Common myeloid progenitor, CD34-positive (primary cell): ENCODE measurements at regions not wholly inside any gene's neighbourhood (a gene's known extent, or its start where the extent isn't known, plus 50 kb on each side); places are given as distances from the start of the nearest gene placed in this dataset.

Experiments used
- CTCF ChIA-PET: fragments of 350-600 bp; sonication (Branson Sonifier 250); formaldehyde crosslinking; loops from one replicate; lab custom pipeline; 2021; ENCODE audit warnings: antibody characterized with exemption; lab: Charles Lee
- POLR2A ChIA-PET: fragments of 350-600 bp; sonication (Branson Sonifier 250); formaldehyde crosslinking; loops from one replicate; lab custom pipeline; 2021; ENCODE audit warnings: antibody characterized with exemption; lab: Charles Lee
- DNase-seq, 3 donors: peaks; one replicate each; pipeline versions ENCODE4 v3.0.0 to v3.0.0-alpha.2; 2013
- H3K27ac ChIP-seq, 2 experiments: 1 replicate in 1 of 2; 2 replicates in 1 of 2; pipeline ENCODE4 v1.7.0; 2013; ENCODE audit warnings: inconsistent platforms in 2 of 2, low read length in 2 of 2, mild to moderate bottlenecking in 2 of 2, low read depth in 1 of 2, moderate library complexity in 1 of 2; ENCODE audit not compliant: severe bottlenecking in 2 of 2, insufficient read depth in 1 of 2, poor library complexity in 1 of 2
- H3K27me3 ChIP-seq, 5 experiments: replicated peaks in 2 of 5; 1 replicate in 3 of 5; 2 replicates in 2 of 5; pipeline versions ENCODE4 v1.6.1 to v1.7.0; 2013; ENCODE audit warnings: low read length in 4 of 5, mild to moderate bottlenecking in 2 of 5, moderate library complexity in 2 of 5, inconsistent platforms in 1 of 5; ENCODE audit not compliant: insufficient read depth in 5 of 5, control insufficient read depth in 4 of 5
- H3K36me3 ChIP-seq, 4 experiments: 1 replicate in 2 of 4; 2 replicates in 2 of 4; pipeline versions ENCODE4 v1.6.1 to v1.7.0; 2013; ENCODE audit warnings: low read length in 3 of 4, control low read depth in 1 of 4, mild to moderate bottlenecking in 1 of 4; ENCODE audit not compliant: control insufficient read depth in 4 of 4, insufficient read depth in 4 of 4
- H3K4me1 ChIP-seq, 4 experiments: 1 replicate in 3 of 4; 2 replicates in 1 of 4; pipeline versions ENCODE4 v1.6.1 to v1.7.1; 2013; ENCODE audit warnings: low read length in 3 of 4, mild to moderate bottlenecking in 3 of 4, control low read depth in 1 of 4, inconsistent platforms in 1 of 4, moderate library complexity in 1 of 4; ENCODE audit not compliant: control insufficient read depth in 4 of 4, insufficient read depth in 4 of 4; ENCODE audit errors: control extremely low read depth in 1 of 4
- H3K4me3 ChIP-seq, 7 experiments: 1 replicate in 4 of 7; 2 replicates in 3 of 7; pipeline versions ENCODE4 v1.5.1 to v1.7.0; 2013; ENCODE audit warnings: mild to moderate bottlenecking in 7 of 7, low read length in 6 of 7, moderate library complexity in 6 of 7, inconsistent platforms in 2 of 7, low read depth in 2 of 7, control low read depth in 1 of 7; ENCODE audit not compliant: insufficient read depth in 4 of 7, control insufficient read depth in 1 of 7; ENCODE audit errors: extremely low read depth in 1 of 7
- H3K9me3 ChIP-seq, 5 experiments: 1 replicate in 4 of 5; 2 replicates in 1 of 5; pipeline versions ENCODE4 v1.6.1 to v1.7.1; 2013; ENCODE audit warnings: low read length in 4 of 5, mild to moderate bottlenecking in 2 of 5, inconsistent platforms in 1 of 5, low read depth in 1 of 5, moderate library complexity in 1 of 5; ENCODE audit not compliant: control insufficient read depth in 4 of 5, insufficient read depth in 2 of 5; ENCODE audit errors: control extremely low read depth in 1 of 5
- WGBS: methylation state at CpG from one replicate; pipeline ENCODE4 v1.1.5; 2013; ENCODE audit not compliant: insufficient coverage; 5-methylcytosine and 5-hydroxymethylcytosine counted together

GRCh38 chr10:4080225-4080805 lies 295.3 kb upstream of the KLF6 start:
- WGBS = 93% methylated on average over 5 of the region's 7 CpGs
- Histone ChIP-seq H3K9me3 (no peaks in the 10 kb centered on the region), H3K4me3 (no peak overlapping the region), H3K4me1 (peaks cover 0 to 11% (median 8%) of the 10 kb centered on the region in 4 experiments), H3K27ac (no peak overlapping the region), H3K27me3 (no peaks in the 10 kb centered on the region), H3K36me3 (no peaks in the 10 kb centered on the region)
- ChIA-PET CTCF (no interaction called here), POLR2A (no interaction called here)
- DNase-seq = no peak

DNA sequence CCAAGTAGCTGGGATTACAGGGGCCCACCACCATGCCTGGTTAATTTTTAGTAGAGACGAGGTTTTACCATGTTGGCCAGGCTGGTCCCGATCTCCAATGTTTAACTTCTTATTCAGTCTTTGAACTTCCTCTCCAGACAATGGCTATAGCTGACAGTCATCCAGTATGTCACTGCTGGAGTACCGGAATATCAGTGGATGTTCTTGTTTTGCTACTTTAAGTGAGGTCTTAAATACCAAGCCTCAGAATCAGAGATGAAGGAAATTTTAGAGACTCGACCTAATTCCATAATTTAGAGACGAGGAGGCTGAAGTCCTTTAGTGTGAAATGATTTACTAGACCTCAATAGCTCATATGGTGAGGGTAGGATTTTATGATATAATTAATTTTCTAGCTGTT lies 294.8 kb upstream of the KLF6 start:
- Histone ChIP-seq H3K27ac (no peak overlapping the region), H3K36me3 (no peaks in the 10 kb centered on the region), H3K9me3 (no peaks in the 10 kb centered on the region), H3K4me1 (peaks cover 0 to 11% (median 8%) of the 10 kb centered on the region in 4 experiments), H3K4me3 (no peak overlapping the region), H3K27me3 (no peaks in the 10 kb centered on the region)
- no peak for DNase-seq
- CTCF ChIA-PET = no interaction called here
- 100% methylated on average over 2 of the region's 5 CpGs for WGBS
- POLR2A ChIA-PET = no interaction called here

GRCh38 chr10:4077804-4078203 lies 292.8 kb upstream of the KLF6 start:
- ChIA-PET CTCF (no interaction called here), POLR2A (interaction anchor here (0.6 kb wide), 1 partner anchor 293 kb away, joined by 4 read pairs; the partner anchor contains the start of gene KLF6)
- no peak for DNase-seq
- 90% methylated on average over 3 of the region's 3 CpGs for WGBS
- H3K27me3 ChIP-seq = no peaks in the 10 kb centered on the region
- no peak overlapping the region for H3K4me3 ChIP-seq
- no peak overlapping the region for H3K27ac ChIP-seq
- no peaks in the 10 kb centered on the region for H3K36me3 ChIP-seq
- H3K9me3 ChIP-seq = no peaks in the 10 kb centered on the region
- H3K4me1 ChIP-seq = peaks cover 0 to 7% (median 3%) of the 10 kb centered on the region in 4 experiments

- Histone ChIP-seq H3K4me1 (peaks cover 0 to 6% (median 2%) of the 10 kb centered on the region in 4 experiments), H3K27ac (no peak overlapping the region), H3K4me3 (no peak overlapping the region), H3K36me3 (no peaks in the 10 kb centered on the region), H3K9me3 (no peaks in the 10 kb centered on the region), H3K27me3 (no peaks in the 10 kb centered on the region)
- DNase-seq = no peak
- WGBS = 95% methylated on average over 6 of the region's 9 CpGs
- ChIA-PET POLR2A (no interaction called here), CTCF (no interaction called here)
These were observed 292.0 kb upstream of the KLF6 start for GRCh38 chr10:4076983-4077382.

GRCh38 chr10:4075443-4075842 lies 290.4 kb upstream of the KLF6 start:
- ChIA-PET CTCF (interaction anchor here (0.8 to 1.1 kb wide), 2 partner anchors 8 to 68 kb away, joined by 3 read pairs; no protein-coding TSS in a partner anchor), POLR2A (no interaction called here)

DNA sequence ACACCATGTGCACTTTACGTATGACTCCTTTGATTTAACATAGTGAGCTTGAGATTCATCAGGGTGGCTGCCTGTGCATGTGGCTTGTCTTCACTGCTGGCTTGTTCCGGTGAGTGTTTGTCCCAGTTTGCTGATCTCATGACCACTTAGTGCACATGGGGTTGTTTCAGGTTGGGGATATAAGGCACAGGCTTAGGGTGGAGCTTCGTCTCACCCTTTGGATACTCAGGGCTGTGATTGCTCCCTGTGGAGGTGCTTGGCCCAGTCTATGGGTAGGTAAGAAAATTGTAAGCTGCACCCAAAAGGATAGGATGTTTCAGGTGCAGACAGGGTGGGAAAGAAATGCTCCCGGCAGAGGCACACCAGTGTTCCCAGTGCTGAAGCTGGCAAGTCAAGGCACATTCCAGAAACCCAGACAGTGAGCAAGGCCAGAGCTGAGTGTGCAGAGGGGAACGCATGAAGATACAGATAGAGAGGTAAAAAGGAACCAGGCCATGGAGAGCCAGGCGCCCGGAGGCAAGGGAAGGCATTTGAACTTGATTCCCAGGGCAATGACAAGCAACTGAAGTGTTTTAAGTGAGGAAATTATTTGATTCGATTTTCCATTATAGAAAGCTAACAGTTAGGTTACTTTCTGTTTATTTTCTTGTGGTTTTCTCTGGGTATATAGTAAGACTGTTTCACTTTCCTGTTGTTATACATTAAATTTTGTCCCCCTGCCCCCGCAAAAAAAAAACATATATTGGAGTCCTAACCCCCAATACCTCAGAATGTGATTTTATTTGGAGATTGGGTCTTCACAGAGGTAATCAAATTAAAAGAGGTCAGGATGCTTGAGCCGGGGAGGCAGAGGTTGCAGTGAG lies 289.8 kb upstream of the KLF6 start:
- CTCF ChIA-PET = interaction anchor here (0.8 kb wide), 1 partner anchor 67 kb away, joined by 3 read pairs; no protein-coding TSS in a partner anchor
- POLR2A ChIA-PET = no interaction called here
- no peaks in the 10 kb centered on the region for H3K27me3 ChIP-seq
- H3K36me3 ChIP-seq = no peaks in the 10 kb centered on the region
- no peak for DNase-seq
- no peak overlapping the region for H3K4me3 ChIP-seq
- 96% methylated on average over 6 of the region's 10 CpGs for WGBS
- H3K27ac ChIP-seq = no peak overlapping the region
- no peaks in the 10 kb centered on the region for H3K9me3 ChIP-seq
- H3K4me1 ChIP-seq = peaks cover 0 to 3% (median 0%) of the 10 kb centered on the region in 4 experiments

More at GRCh38 chr10:4075443-4075842, 290.4 kb upstream of the KLF6 start:
- no peak overlapping the region for H3K27ac ChIP-seq
- no peaks in the 10 kb centered on the region for H3K36me3 ChIP-seq
- no peaks in the 10 kb centered on the region for H3K27me3 ChIP-seq
- H3K9me3 ChIP-seq = no peaks in the 10 kb centered on the region
- peaks cover 0 to 5% (median 0%) of the 10 kb centered on the region in 4 experiments for H3K4me1 ChIP-seq
- DNase-seq = no peak
- WGBS = 98% methylated on average over 5 of the region's 7 CpGs
- no peak overlapping the region for H3K4me3 ChIP-seq

GRCh38 chr10:4073912-4074311 lies 288.9 kb upstream of the KLF6 start:
- 100% methylated on average over 1 of the region's 1 CpG for WGBS
- Histone ChIP-seq H3K27ac (no peak overlapping the region), H3K4me3 (no peak overlapping the region), H3K27me3 (no peaks in the 10 kb centered on the region), H3K36me3 (no peaks in the 10 kb centered on the region), H3K9me3 (no peaks in the 10 kb centered on the region), H3K4me1 (peaks cover 0 to 3% (median 0%) of the 10 kb centered on the region in 4 experiments)
- no peak for DNase-seq
- ChIA-PET CTCF (interaction anchor here (0.7 kb wide), 1 partner anchor 125 kb away, joined by 3 read pairs; no protein-coding TSS in a partner anchor), POLR2A (no interaction called here)
